Sigmoid colon (tissue), 6 donors: ENCODE measurements at regions not wholly inside any gene's neighbourhood (a gene's known extent, or its start where the extent isn't known, plus 50 kb on each side); places are given as distances from the start of the nearest gene placed in this dataset.

Experiments used
- DNase-seq: peaks from one replicate; pipeline ENCODE4 v3.0.0-alpha.2; 2019
- H3K27ac ChIP-seq, 4 donors: fragments of 200-600 bp; sonication (generic); one replicate each; pipeline ENCODE4 v1.5.1; 2016 to 2019; ENCODE audit warnings: mild to moderate bottlenecking in 1 of 4
- H3K27me3 ChIP-seq, 3 donors: fragments of 200-600 bp; sonication (generic); one replicate each; pipeline ENCODE4 v1.5.1; 2019; ENCODE audit warnings: mild to moderate bottlenecking in 1 of 3
- H3K36me3 ChIP-seq, 4 donors: fragments of 200-600 bp; sonication (generic); one replicate each; pipeline ENCODE4 v1.5.1; 2016 to 2019
- H3K4me1 ChIP-seq, 4 donors: fragments of 200-600 bp; sonication (generic); one replicate each; pipeline ENCODE4 v1.5.1; 2017 to 2019
- H3K4me3 ChIP-seq, 4 donors: fragments of 200-600 bp; sonication (generic); one replicate each; pipeline ENCODE4 v1.5.1; 2017 to 2019; ENCODE audit warnings: mild to moderate bottlenecking in 2 of 4, moderate library complexity in 1 of 4
- H3K9me3 ChIP-seq, 4 donors: fragments of 200-600 bp in 3 of 4; sonication (generic) in 3 of 4; one replicate each; pipeline versions ENCODE4 v1.5.1 to v1.6.1; 2013 to 2019
- EP300 ChIP-seq, 4 donors: sonication (generic); formaldehyde crosslinking; IDR thresholded peaks; one replicate each; pipeline ENCODE4 v1.6.1; 2017; ENCODE audit warnings: antibody characterized with exemption in 4 of 4
- POLR2A ChIP-seq, 2 donors: fragments of 450-650 bp; IDR thresholded peaks; one replicate each; pipeline ENCODE4 v1.6.1; 2016; ENCODE audit warnings: antibody characterized with exemption in 2 of 2, mild to moderate bottlenecking in 2 of 2, moderate library complexity in 2 of 2
- POLR2AphosphoS5 ChIP-seq, 4 donors: sonication (generic); formaldehyde crosslinking; IDR thresholded peaks; one replicate each; pipeline ENCODE4 v1.6.1; 2017; ENCODE audit warnings: antibody characterized with exemption in 4 of 4
- WGBS, 2 donors: extraction: QIAGEN DNeasy Blood & Tissue Kit; methylation state at CpG; one replicate each; pipeline ENCODE4 v1.1.7; 2013; 5-methylcytosine and 5-hydroxymethylcytosine counted together
- intact Hi-C: fragments of 100-400 bp; cut with DNase I; formaldehyde crosslinking; loops from one replicate; pipeline ENCODE4 v1.15.1; 2023
- TF ChIP-seq, protein P1 (sequence below), 4 experiments: fragments of 450-650 bp in 3 of 4; fragments of 200-600 bp in 1 of 4; IDR thresholded peaks; one replicate each; pipeline ENCODE4 v1.5.1; 2016 to 2019; ENCODE audit warnings: antibody characterized with exemption in 4 of 4, mild to moderate bottlenecking in 3 of 4, moderate library complexity in 2 of 4
- donor health status: healthy with polysubstance abuse.
- donor health status: healthy.

DNA sequence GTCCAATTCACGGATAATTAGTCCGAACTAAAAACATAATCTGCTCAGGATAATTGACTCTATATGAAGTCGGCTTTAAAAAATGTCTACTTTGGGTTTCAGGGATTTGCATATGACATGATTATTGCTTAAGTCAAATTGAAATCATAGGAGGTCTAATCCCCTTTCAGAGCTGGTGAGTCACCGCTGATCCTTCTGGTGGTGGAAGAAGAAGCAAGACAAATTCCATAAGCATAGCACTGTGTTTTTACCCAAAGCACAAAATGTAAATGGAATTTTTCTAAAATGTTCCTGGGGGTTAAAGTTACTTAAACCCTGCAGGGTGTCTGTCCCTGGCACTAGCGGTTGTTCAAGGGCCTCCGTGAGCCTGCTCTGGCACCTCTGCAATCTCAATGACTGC lies 460.2 kb downstream of the LRATD1 start:
- Histone ChIP-seq H3K4me3 (no peak overlapping the region), H3K4me1 (no peaks in the 10 kb centered on the region), H3K36me3 (no peaks in the 10 kb centered on the region), H3K27me3 (no peaks in the 10 kb centered on the region), H3K27ac (no peak overlapping the region), H3K9me3 (no peaks in the 10 kb centered on the region)
- TF ChIP-seq POLR2AphosphoS5 (IDR thresholded peaks at IDR 0.05) (no peak), POLR2A (IDR thresholded peaks at IDR 0.05) (no peak), EP300 (IDR thresholded peaks at IDR 0.05) (no peak)
- TF ChIP-seq, protein P1, sequence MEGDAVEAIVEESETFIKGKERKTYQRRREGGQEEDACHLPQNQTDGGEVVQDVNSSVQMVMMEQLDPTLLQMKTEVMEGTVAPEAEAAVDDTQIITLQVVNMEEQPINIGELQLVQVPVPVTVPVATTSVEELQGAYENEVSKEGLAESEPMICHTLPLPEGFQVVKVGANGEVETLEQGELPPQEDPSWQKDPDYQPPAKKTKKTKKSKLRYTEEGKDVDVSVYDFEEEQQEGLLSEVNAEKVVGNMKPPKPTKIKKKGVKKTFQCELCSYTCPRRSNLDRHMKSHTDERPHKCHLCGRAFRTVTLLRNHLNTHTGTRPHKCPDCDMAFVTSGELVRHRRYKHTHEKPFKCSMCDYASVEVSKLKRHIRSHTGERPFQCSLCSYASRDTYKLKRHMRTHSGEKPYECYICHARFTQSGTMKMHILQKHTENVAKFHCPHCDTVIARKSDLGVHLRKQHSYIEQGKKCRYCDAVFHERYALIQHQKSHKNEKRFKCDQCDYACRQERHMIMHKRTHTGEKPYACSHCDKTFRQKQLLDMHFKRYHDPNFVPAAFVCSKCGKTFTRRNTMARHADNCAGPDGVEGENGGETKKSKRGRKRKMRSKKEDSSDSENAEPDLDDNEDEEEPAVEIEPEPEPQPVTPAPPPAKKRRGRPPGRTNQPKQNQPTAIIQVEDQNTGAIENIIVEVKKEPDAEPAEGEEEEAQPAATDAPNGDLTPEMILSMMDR (IDR thresholded peaks at IDR 0.05) = no peak
- no peak for DNase-seq
- WGBS, 2 donors = 78 to 82% methylated on average over 6 of the region's 6 CpGs
- intact Hi-C loops = no loop called here

DNA sequence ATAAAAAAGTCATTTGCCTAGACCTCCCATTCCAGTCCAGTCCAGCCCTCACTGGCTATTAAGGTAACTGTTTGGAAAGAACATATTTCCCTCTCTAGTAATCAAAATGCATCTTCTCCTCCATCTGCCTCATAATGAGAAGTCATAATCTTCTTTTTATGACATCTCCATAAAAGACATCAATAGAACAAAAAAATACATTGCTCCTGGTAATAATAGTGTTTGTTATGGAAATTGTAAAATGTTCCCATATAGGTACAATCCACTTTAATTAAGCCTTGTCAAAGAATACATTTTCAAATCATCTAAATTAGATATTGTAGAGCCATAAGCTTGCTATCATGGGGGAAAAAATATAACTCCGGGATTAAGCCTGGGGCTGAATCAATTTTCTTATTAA lies 461.6 kb downstream of the LRATD1 start:
- 71 to 93% methylated on average over 1 of the region's 1 CpG for WGBS, 2 donors
- intact Hi-C loops = no loop called here
- no peaks in the 10 kb centered on the region for H3K27me3 ChIP-seq

DNA sequence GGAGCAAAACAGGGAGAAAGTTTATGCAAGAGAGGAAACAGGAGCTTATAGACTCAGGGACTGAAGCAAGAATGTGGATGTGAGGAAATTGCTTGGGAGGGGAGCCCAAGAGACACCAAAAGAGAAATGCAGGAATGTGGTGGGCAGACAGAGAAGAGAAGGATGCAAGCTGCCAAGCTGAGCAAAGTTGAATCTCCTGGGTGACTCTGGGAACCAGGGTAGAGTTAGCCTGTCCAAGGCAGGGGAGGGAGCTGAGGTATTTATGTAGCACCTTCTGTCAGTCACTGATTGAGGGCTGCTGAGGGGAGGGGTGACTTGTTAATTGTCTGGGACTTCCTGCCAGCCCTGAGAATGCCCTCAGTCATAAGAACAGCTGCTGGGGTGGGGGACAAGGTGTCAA lies 464.3 kb downstream of the NBAS start:
- TF ChIP-seq, protein P1 (IDR thresholded peaks at IDR 0.05) = no peak
- TF ChIP-seq EP300 (IDR thresholded peaks at IDR 0.05) (no peak), POLR2AphosphoS5 (IDR thresholded peaks at IDR 0.05) (no peak), POLR2A (IDR thresholded peaks at IDR 0.05) (no peak)
- DNase-seq = no peak
- H3K9me3 ChIP-seq = no peaks in the 10 kb centered on the region
- no peak overlapping the region for H3K4me3 ChIP-seq
- no peak overlapping the region for H3K27ac ChIP-seq
- no peaks in the 10 kb centered on the region for H3K36me3 ChIP-seq
- intact Hi-C loops = no loop called here
- H3K27me3 ChIP-seq = no peaks in the 10 kb centered on the region
- H3K4me1 ChIP-seq = no peaks in the 10 kb centered on the region

More for the DNA sequence above, 461.6 kb downstream of the LRATD1 start:
- no peaks in the 10 kb centered on the region for H3K36me3 ChIP-seq
- TF ChIP-seq, protein P1 (IDR thresholded peaks at IDR 0.05) = no peak
- no peak for TF ChIP-seq POLR2AphosphoS5 (IDR thresholded peaks at IDR 0.05)
- TF ChIP-seq POLR2A (IDR thresholded peaks at IDR 0.05) = no peak
- no peak for TF ChIP-seq EP300 (IDR thresholded peaks at IDR 0.05)
- H3K4me3 ChIP-seq = no peak overlapping the region
- no peak for DNase-seq
- no peak overlapping the region for H3K27ac ChIP-seq
- no peaks in the 10 kb centered on the region for H3K9me3 ChIP-seq
- no peaks in the 10 kb centered on the region for H3K4me1 ChIP-seq

DNA sequence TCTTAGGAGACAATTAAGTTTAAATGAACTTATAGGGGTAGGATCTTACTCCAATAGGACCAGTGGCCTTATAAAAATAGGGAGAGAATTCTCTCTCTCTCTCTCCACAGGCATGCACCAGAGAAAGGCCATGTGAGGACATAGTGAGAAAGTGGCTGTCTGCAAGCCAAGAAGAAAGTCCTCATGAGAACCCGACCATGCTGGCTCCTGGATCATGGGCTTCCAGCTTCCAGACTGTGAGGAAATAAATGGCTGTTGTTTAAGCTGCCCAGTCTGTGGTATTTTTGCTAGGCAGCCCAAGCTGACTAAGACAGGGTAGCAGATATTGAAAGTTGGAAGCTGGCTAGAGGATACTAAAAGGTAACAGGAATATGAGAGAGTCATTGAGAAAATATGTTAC lies 454.0 kb downstream of the NBAS start:
- no peaks in the 10 kb centered on the region for H3K27me3 ChIP-seq
- TF ChIP-seq POLR2AphosphoS5 (IDR thresholded peaks at IDR 0.05) = peak in 3 of 4 donors; percentile 28 to 45 (median 38)
- TF ChIP-seq, protein P1 (IDR thresholded peaks at IDR 0.05) = no peak
- no peak for DNase-seq
- H3K27ac ChIP-seq = peak overlapping the region in 2 of 4 donors; percentile 30 to 62
- no peak overlapping the region for H3K4me3 ChIP-seq
- H3K4me1 ChIP-seq = peaks cover 0 to 20% (median 11%) of the 10 kb centered on the region in 4 donors
- no peaks in the 10 kb centered on the region for H3K36me3 ChIP-seq
- intact Hi-C loops = no loop called here
- H3K9me3 ChIP-seq = peaks cover 0 to 4% (median 2%) of the 10 kb centered on the region in 4 donors
- 65 to 67% methylated on average over 1 of the region's 1 CpG for WGBS, 2 donors

DNA sequence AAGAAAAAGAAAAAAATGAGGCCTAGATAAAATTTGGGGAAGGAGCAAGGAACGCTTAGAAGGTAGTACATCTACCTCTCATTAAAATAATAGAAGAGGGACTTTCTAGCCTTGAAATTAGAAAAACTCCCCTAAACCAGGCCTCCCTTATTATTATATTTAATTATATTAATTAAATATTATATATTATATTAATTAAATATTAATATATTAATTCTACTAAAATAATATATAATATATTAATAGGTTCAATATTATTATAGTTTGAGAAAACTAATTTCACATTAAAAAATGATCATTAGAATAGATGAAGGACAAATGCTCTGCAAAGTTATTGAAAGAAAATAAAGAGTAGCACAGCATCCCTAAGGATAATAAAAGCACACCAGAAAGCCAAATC lies 449.4 kb downstream of the NBAS start:
- no peak for DNase-seq
- TF ChIP-seq, protein P1 (IDR thresholded peaks at IDR 0.05) = no peak
- TF ChIP-seq POLR2A (IDR thresholded peaks at IDR 0.05) (no peak), EP300 (IDR thresholded peaks at IDR 0.05) (no peak)
- peaks cover 0 to 12% (median 6%) of the 10 kb centered on the region in 4 donors for H3K4me1 ChIP-seq
- 92 to 98% methylated on average over 1 of the region's 1 CpG for WGBS, 2 donors
- no peak overlapping the region for H3K4me3 ChIP-seq
- peaks cover 0 to 10% (median 7%) of the 10 kb centered on the region in 4 donors for H3K9me3 ChIP-seq
- intact Hi-C loops = no loop called here
- no peaks in the 10 kb centered on the region for H3K36me3 ChIP-seq
- no peaks in the 10 kb centered on the region for H3K27me3 ChIP-seq
- no peak overlapping the region for H3K27ac ChIP-seq
